Spleen (tissue), 7 donors: ENCODE measurements at regions not wholly inside any gene's neighbourhood (a gene's known extent, or its start where the extent isn't known, plus 50 kb on each side); places are given as distances from the start of the nearest gene placed in this dataset.
"Not testable (repeated sequence)": the region's sequence is repeated elsewhere in the genome, so short reads cannot be mapped to it uniquely, and the experiment has no call there.

ENCODE experiments used
- POLR2A ChIP-seq, 3 donors: fragments of 450-650 bp; IDR thresholded peaks; one replicate each; pipeline ENCODE4 v1.5.1; 2017; ENCODE audit warnings: antibody characterized with exemption in 3 of 3, mild to moderate bottlenecking in 1 of 3
- TF ChIP-seq, protein P1 (sequence below), 11 experiments: fragments of 200-600 bp in 7 of 11; fragments of 450-650 bp in 4 of 11; sonication (generic) in 4 of 11; IDR thresholded peaks in 8 of 11; conservative IDR thresholded peaks in 3 of 11; 1 replicate in 7 of 11; 2 replicates in 4 of 11; pipeline versions ENCODE4 v1.4.0 to v1.8.0; 2016 to 2021; ENCODE audit warnings: antibody characterized with exemption in 11 of 11, inconsistent platforms in 4 of 11, mild to moderate bottlenecking in 1 of 11
- donor health status: DM: no; HTN: no; CAD: no; lungs with moderate emphysema.
- donor health status: DM: no; HTN: no; CAD: no.
- donor health status: DM: no; HTN: no; CAD: no.

DNA sequence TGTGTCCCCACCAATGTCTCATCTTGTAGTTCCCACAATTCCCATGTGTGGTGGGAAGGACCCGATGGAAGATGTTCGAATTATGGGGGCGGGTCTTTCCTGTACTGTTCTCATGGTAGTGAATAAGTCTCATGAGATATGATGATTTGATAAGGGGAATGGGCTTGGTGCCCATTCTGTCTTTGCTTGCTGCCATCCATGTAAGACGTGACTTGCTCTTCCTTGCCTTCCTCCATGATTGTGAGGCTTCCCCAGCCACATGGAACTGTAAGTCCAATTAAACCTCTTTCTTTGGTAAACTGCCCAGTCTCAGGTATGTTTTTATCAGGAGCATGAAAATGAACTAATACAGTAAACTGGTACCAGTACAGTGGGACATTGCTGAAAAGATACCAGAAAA is 909.9 kb upstream of the KLHL29 start:
- TF ChIP-seq, protein P1, sequence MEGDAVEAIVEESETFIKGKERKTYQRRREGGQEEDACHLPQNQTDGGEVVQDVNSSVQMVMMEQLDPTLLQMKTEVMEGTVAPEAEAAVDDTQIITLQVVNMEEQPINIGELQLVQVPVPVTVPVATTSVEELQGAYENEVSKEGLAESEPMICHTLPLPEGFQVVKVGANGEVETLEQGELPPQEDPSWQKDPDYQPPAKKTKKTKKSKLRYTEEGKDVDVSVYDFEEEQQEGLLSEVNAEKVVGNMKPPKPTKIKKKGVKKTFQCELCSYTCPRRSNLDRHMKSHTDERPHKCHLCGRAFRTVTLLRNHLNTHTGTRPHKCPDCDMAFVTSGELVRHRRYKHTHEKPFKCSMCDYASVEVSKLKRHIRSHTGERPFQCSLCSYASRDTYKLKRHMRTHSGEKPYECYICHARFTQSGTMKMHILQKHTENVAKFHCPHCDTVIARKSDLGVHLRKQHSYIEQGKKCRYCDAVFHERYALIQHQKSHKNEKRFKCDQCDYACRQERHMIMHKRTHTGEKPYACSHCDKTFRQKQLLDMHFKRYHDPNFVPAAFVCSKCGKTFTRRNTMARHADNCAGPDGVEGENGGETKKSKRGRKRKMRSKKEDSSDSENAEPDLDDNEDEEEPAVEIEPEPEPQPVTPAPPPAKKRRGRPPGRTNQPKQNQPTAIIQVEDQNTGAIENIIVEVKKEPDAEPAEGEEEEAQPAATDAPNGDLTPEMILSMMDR (IDR thresholded peaks at IDR 0.05 in 8 of 11, conservative IDR thresholded peaks at IDR 0.05 in 3 of 11) = not testable (repeated sequence)
- not testable (repeated sequence) for TF ChIP-seq POLR2A (IDR thresholded peaks at IDR 0.05)
